ENCODE measurements at regions not wholly inside any gene's neighbourhood (a gene's known extent, or its start where the extent isn't known, plus 50 kb on each side); places are given as distances from the start of the nearest gene placed in this dataset.

DNA sequence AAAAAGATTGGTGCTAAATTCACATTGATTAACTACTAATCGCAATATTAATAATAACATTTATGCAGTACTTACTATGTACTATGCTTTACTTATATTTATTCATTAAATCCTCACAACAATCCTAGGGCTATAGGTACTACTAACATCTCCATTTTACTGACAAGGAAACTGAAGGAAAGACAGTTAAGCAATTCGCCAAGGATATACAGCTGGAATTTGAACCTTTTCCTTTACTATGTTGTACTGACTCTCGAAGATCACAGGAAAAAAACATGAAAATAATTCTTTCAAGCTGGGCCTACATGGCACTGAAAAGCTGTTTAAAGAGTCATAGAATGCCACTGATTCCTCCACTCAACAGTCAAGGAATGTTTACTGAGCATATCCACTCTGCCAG is 185.4 kb downstream of the IPMK start:
- TF ChIP-seq, protein P1, sequence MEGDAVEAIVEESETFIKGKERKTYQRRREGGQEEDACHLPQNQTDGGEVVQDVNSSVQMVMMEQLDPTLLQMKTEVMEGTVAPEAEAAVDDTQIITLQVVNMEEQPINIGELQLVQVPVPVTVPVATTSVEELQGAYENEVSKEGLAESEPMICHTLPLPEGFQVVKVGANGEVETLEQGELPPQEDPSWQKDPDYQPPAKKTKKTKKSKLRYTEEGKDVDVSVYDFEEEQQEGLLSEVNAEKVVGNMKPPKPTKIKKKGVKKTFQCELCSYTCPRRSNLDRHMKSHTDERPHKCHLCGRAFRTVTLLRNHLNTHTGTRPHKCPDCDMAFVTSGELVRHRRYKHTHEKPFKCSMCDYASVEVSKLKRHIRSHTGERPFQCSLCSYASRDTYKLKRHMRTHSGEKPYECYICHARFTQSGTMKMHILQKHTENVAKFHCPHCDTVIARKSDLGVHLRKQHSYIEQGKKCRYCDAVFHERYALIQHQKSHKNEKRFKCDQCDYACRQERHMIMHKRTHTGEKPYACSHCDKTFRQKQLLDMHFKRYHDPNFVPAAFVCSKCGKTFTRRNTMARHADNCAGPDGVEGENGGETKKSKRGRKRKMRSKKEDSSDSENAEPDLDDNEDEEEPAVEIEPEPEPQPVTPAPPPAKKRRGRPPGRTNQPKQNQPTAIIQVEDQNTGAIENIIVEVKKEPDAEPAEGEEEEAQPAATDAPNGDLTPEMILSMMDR (conservative IDR thresholded peaks at IDR 0.05; ENCODE audit: low read depth, low read length) = no peak
- Histone ChIP-seq H3K36me3 (ENCODE audit: insufficient read depth) (no peaks in the 10 kb centered on the region), H3K79me2 (ENCODE audit: insufficient read depth, low read depth) (no peaks in the 10 kb centered on the region), H3K27ac (no peak overlapping the region), H3K4me1 (ENCODE audit: low read depth, poor library complexity, severe bottlenecking) (no peaks in the 10 kb centered on the region), H2AFZ (ENCODE audit: low read depth) (no peak overlapping the region), H4K20me1 (ENCODE audit: insufficient read depth) (no peaks in the 10 kb centered on the region), H3K27me3 (ENCODE audit: insufficient read depth, low read depth) (no peaks in the 10 kb centered on the region), H3K4me3 (IDR thresholded peaks at IDR 0.05; ENCODE audit: insufficient read depth, low read depth, low read length) (no peak overlapping the region), H3K4me2 (no peak overlapping the region), H3K9ac (no peak overlapping the region)

DNA sequence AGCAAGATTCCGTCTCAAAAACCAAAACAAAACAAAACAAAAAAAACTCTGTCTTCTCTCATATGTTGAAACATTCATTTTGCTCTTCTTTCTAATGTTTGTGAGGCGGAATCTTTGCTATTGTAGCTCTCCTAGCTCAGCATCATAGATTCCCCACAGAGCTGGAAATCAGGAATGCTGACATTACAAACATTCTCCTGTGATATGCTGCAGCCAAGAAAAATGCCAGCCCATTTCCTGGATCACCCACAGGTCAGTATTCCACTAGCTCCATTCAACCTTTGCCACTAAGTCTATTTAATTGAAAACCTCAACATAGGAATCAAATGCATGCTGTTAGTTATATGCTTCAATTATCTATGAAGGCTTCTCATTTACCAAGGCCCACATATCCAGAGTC is 186.3 kb downstream of the IPMK start:
- H2AFZ ChIP-seq (ENCODE audit: low read depth) = no peak overlapping the region
- no peaks in the 10 kb centered on the region for H3K27me3 ChIP-seq (ENCODE audit: insufficient read depth, low read depth)
- H3K27ac ChIP-seq = no peak overlapping the region
- H3K36me3 ChIP-seq (ENCODE audit: insufficient read depth) = no peaks in the 10 kb centered on the region
- H3K4me2 ChIP-seq = no peak overlapping the region
- no peak overlapping the region for H3K9ac ChIP-seq
- no peaks in the 10 kb centered on the region for H3K4me1 ChIP-seq (ENCODE audit: low read depth, poor library complexity, severe bottlenecking)
- H3K4me3 ChIP-seq (IDR thresholded peaks at IDR 0.05; ENCODE audit: insufficient read depth, low read depth, low read length) = no peak overlapping the region
- TF ChIP-seq, protein P1 (conservative IDR thresholded peaks at IDR 0.05; ENCODE audit: low read depth, low read length) = no peak
- no peaks in the 10 kb centered on the region for H4K20me1 ChIP-seq (ENCODE audit: insufficient read depth)
- no peaks in the 10 kb centered on the region for H3K79me2 ChIP-seq (ENCODE audit: insufficient read depth, low read depth)

DNA sequence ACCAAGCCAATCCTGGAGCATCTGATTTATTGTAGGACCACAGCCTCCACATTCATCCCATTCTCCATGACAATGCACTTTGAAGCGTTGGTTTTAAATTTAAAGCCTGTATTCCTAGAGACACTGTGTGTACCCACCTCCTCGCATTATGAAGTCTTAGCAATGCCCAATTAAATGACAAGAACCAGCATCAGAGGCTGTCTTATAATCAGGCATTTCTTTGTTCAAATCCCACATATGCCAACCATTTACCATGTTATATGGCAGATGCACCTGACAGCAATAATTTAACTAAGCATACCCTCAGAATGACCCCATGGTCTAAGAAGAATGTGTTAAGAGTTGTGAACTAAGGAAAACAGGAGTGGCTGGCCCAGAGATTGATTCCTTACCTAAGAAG is 188.2 kb downstream of the IPMK start:
- no peak overlapping the region for H2AFZ ChIP-seq (ENCODE audit: low read depth)
- no peaks in the 10 kb centered on the region for H3K36me3 ChIP-seq (ENCODE audit: insufficient read depth)
- no peak overlapping the region for H3K27ac ChIP-seq
- TF ChIP-seq, protein P1 (conservative IDR thresholded peaks at IDR 0.05; ENCODE audit: low read depth, low read length) = no peak
- no peaks in the 10 kb centered on the region for H3K4me1 ChIP-seq (ENCODE audit: low read depth, poor library complexity, severe bottlenecking)
- H4K20me1 ChIP-seq (ENCODE audit: insufficient read depth) = no peaks in the 10 kb centered on the region
- no peak overlapping the region for H3K4me2 ChIP-seq
- H3K27me3 ChIP-seq (ENCODE audit: insufficient read depth, low read depth) = no peaks in the 10 kb centered on the region
- no peaks in the 10 kb centered on the region for H3K79me2 ChIP-seq (ENCODE audit: insufficient read depth, low read depth)
- no peak overlapping the region for H3K9ac ChIP-seq
- no peak overlapping the region for H3K4me3 ChIP-seq (IDR thresholded peaks at IDR 0.05; ENCODE audit: insufficient read depth, low read depth, low read length)

DNA sequence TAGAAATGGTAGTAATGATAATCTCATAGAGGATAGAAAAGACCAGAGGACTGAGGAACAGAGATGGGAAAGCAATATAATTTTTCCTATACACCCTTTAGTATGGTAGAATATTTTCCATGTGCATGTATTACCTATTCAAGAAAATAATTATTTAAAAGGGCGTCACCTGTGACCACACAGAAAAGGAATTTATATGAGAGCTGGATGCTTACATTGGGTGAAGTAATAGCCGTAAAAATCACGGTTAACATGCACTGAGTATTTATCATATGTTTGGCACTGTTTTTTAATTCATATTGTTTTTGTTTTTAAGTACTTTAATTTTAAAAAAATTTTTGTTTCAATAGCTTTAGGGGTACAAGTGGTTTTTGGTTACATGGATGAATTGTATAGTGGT is 195.1 kb downstream of the IPMK start:
- TF ChIP-seq, protein P1 (conservative IDR thresholded peaks at IDR 0.05; ENCODE audit: low read depth, low read length) = no peak

More for the DNA sequence above, 195.1 kb downstream of the IPMK start:
- no peak overlapping the region for H3K4me3 ChIP-seq (IDR thresholded peaks at IDR 0.05; ENCODE audit: insufficient read depth, low read depth, low read length)
- no peak overlapping the region for H3K9ac ChIP-seq
- no peak overlapping the region for H3K4me2 ChIP-seq
- no peaks in the 10 kb centered on the region for H3K4me1 ChIP-seq (ENCODE audit: low read depth, poor library complexity, severe bottlenecking)
- H3K27me3 ChIP-seq (ENCODE audit: insufficient read depth, low read depth) = no peaks in the 10 kb centered on the region
- no peaks in the 10 kb centered on the region for H3K36me3 ChIP-seq (ENCODE audit: insufficient read depth)
- no peaks in the 10 kb centered on the region for H3K79me2 ChIP-seq (ENCODE audit: insufficient read depth, low read depth)
- H4K20me1 ChIP-seq (ENCODE audit: insufficient read depth) = no peaks in the 10 kb centered on the region
- no peak overlapping the region for H3K27ac ChIP-seq
- H2AFZ ChIP-seq (ENCODE audit: low read depth) = no peak overlapping the region

All from KMS-11 (cell line).